ENCODE measurements at regions not wholly inside any gene's neighbourhood (a gene's known extent, or its start where the extent isn't known, plus 50 kb on each side); places are given as distances from the start of the nearest gene placed in this dataset.

GRCh38 chr18:57214976-57215375 lies 68.1 kb downstream of the BOD1L2 start:
- Mint-ChIP-seq H3K27me3 (ENCODE audit: unreplicated experiment) (peaks cover 3% of the 10 kb centered on the region), H3K36me3 (ENCODE audit: unreplicated experiment) (no peaks in the 10 kb centered on the region), H3K9me3 (ENCODE audit: unreplicated experiment) (no peaks in the 10 kb centered on the region), H3K27ac (ENCODE audit: unreplicated experiment) (no peak overlapping the region), H3K4me3 (ENCODE audit: unreplicated experiment) (no peak overlapping the region), H3K4me1 (ENCODE audit: low read depth, unreplicated experiment) (peaks cover 3% of the 10 kb centered on the region)
- no peak for TF ChIP-seq CTCF (IDR thresholded peaks at IDR 0.05; ENCODE audit: partially characterized antibody, unreplicated experiment)
- no peak for DNase-seq

GRCh38 chr18:57218281-57218680 lies 71.4 kb downstream of the BOD1L2 start:
- no peak overlapping the region for H3K4me3 Mint-ChIP-seq (ENCODE audit: unreplicated experiment)
- H3K27me3 Mint-ChIP-seq (ENCODE audit: unreplicated experiment) = no peaks in the 10 kb centered on the region
- H3K36me3 Mint-ChIP-seq (ENCODE audit: unreplicated experiment) = peaks cover 4% of the 10 kb centered on the region
- peaks cover 18% of the 10 kb centered on the region for H3K4me1 Mint-ChIP-seq (ENCODE audit: low read depth, unreplicated experiment)
- H3K9me3 Mint-ChIP-seq (ENCODE audit: unreplicated experiment) = peaks cover 2% of the 10 kb centered on the region
- DNase-seq = no peak
- no peak overlapping the region for H3K27ac Mint-ChIP-seq (ENCODE audit: unreplicated experiment)
- TF ChIP-seq CTCF (IDR thresholded peaks at IDR 0.05; ENCODE audit: partially characterized antibody, unreplicated experiment) = no peak

- H3K9me3 Mint-ChIP-seq (ENCODE audit: unreplicated experiment) = peaks cover 7% of the 10 kb centered on the region
- H3K36me3 Mint-ChIP-seq (ENCODE audit: unreplicated experiment) = peaks cover 4% of the 10 kb centered on the region
- peaks cover 18% of the 10 kb centered on the region for H3K4me1 Mint-ChIP-seq (ENCODE audit: low read depth, unreplicated experiment)
- DNase-seq = no peak
- H3K27ac Mint-ChIP-seq (ENCODE audit: unreplicated experiment) = no peak overlapping the region
- no peak overlapping the region for H3K4me3 Mint-ChIP-seq (ENCODE audit: unreplicated experiment)
- H3K27me3 Mint-ChIP-seq (ENCODE audit: unreplicated experiment) = peaks cover 2% of the 10 kb centered on the region
- no peak for TF ChIP-seq CTCF (IDR thresholded peaks at IDR 0.05; ENCODE audit: partially characterized antibody, unreplicated experiment)
These were observed 73.1 kb downstream of the BOD1L2 start for GRCh38 chr18:57219964-57220363.

GRCh38 chr18:57220480-57220879 lies 73.6 kb downstream of the BOD1L2 start:
- Mint-ChIP-seq H3K4me1 (ENCODE audit: low read depth, unreplicated experiment) (peaks cover 18% of the 10 kb centered on the region), H3K4me3 (ENCODE audit: unreplicated experiment) (no peak overlapping the region), H3K36me3 (ENCODE audit: unreplicated experiment) (peaks cover 4% of the 10 kb centered on the region), H3K27me3 (ENCODE audit: unreplicated experiment) (peaks cover 2% of the 10 kb centered on the region), H3K9me3 (ENCODE audit: unreplicated experiment) (peaks cover 7% of the 10 kb centered on the region), H3K27ac (ENCODE audit: unreplicated experiment) (no peak overlapping the region)
- no peak for TF ChIP-seq CTCF (IDR thresholded peaks at IDR 0.05; ENCODE audit: partially characterized antibody, unreplicated experiment)
- no peak for DNase-seq

- no peak for DNase-seq
- H3K27me3 Mint-ChIP-seq (ENCODE audit: unreplicated experiment) = peaks cover 2% of the 10 kb centered on the region
These were observed 74.1 kb downstream of the BOD1L2 start for GRCh38 chr18:57220930-57221483.

More at GRCh38 chr18:57220930-57221483, 74.1 kb downstream of the BOD1L2 start:
- Mint-ChIP-seq H3K4me1 (ENCODE audit: low read depth, unreplicated experiment) (peaks cover 18% of the 10 kb centered on the region), H3K27ac (ENCODE audit: unreplicated experiment) (no peak overlapping the region), H3K9me3 (ENCODE audit: unreplicated experiment) (peaks cover 7% of the 10 kb centered on the region), H3K36me3 (ENCODE audit: unreplicated experiment) (peaks cover 4% of the 10 kb centered on the region), H3K4me3 (ENCODE audit: unreplicated experiment) (no peak overlapping the region)
- no peak for TF ChIP-seq CTCF (IDR thresholded peaks at IDR 0.05; ENCODE audit: partially characterized antibody, unreplicated experiment)

All from glutamatergic neuron (in vitro differentiated cells).